ENCODE measurements at regions not wholly inside any gene's neighbourhood (a gene's known extent, or its start where the extent isn't known, plus 50 kb on each side); places are given as distances from the start of the nearest gene placed in this dataset.
A peak's percentile ranks its signal among the peaks of the same experiment; 100 is the strongest.

DNA sequence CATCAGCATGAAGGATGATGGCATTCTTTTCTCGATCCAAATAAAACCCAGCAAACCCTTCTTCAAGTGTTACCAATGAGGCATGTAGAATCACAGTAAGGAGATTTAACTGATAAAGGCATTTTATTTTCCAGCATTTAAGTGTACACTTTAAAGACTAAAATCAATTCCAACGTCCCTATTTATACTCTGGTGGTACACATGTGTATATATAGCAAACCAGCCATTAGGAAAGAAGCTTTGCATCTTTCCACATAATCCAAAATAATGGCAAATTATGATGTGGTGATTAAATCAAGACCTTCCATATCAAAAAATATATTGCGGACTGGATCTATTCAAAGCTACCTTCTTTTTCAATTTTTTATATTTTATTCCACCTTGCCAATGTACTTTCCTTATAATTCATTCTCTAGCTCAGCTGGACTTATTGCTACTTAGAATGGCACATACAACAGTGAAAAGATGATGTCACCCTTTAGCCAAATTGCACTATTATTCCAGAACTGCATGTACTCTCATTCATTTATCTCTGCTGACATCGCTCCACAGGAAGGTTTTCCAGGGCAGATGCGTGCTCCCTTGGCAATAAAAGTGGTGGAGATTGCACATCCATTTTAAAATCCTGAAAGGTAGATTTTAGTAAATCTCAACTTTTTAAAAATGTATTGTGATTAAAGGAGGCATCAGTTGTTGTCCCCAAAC is 63.3 kb upstream of the SLC30A5 start:
- ATAC-seq: no peak
- no peak overlapping the region for H3K27ac ChIP-seq
- no peaks in the 10 kb centered on the region for H3K36me3 ChIP-seq
- H3K9me3 ChIP-seq: no peaks in the 10 kb centered on the region
- no peak for TF ChIP-seq CTCF (IDR thresholded peaks at IDR 0.05)
- H3K4me1 ChIP-seq: no peaks in the 10 kb centered on the region
- no peak overlapping the region for H3K4me3 ChIP-seq
- intact Hi-C loops (cut with DNase I): no loop called here
- no peak for DNase-seq
- H3K27me3 ChIP-seq: no peaks in the 10 kb centered on the region

DNA sequence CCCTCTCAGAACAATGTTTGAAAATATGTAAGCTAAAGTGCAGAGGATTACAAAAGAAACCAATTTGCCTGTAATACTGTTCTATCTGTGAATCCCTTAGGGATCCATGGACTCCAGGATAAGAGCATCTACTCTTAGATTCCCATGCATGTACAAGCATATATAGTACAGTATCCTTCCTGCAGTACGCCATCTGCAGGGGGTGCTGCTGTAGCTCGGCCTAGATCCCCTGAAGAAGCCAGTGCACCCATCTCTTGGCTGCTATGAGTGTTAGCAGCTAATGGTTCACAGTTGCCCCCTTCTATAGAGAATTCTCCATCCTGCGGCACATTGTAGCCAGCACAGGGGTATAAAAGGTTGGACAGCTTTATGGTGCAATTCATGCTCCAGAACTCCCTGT is 61.8 kb upstream of the SLC30A5 start:
- no peak for TF ChIP-seq CTCF (IDR thresholded peaks at IDR 0.05)
- H3K27ac ChIP-seq: no peak overlapping the region
- DNase-seq: no peak
- ATAC-seq: no peak
- no peak overlapping the region for H3K4me3 ChIP-seq
- H3K27me3 ChIP-seq: no peaks in the 10 kb centered on the region
- no peaks in the 10 kb centered on the region for H3K9me3 ChIP-seq
- no peaks in the 10 kb centered on the region for H3K36me3 ChIP-seq
- intact Hi-C loops (cut with DNase I): no loop called here
- H3K4me1 ChIP-seq: no peaks in the 10 kb centered on the region

DNA sequence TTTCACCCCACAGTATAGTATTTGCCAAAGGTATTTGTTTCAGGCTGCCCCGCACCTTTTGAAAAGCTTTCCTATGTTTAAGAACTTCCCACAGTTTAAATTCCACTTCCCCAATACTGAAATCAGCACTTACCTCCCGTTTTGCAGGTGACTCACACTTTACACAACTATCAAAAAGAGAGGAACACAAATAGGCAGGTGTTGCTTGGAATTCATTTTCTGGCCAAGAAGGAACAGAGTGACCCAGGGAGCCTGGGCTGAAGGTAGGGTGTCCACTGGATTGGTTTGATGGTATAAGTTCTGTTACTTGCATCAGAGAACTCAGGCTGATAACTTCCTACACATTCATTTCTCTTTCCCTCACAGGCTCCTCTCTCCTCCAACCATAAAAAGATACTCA is 60.1 kb upstream of the SLC30A5 start:
- Histone ChIP-seq H3K4me3 (no peak overlapping the region), H3K27me3 (no peaks in the 10 kb centered on the region), H3K4me1 (no peaks in the 10 kb centered on the region), H3K9me3 (no peaks in the 10 kb centered on the region), H3K36me3 (no peaks in the 10 kb centered on the region), H3K27ac (no peak overlapping the region)
- ATAC-seq: peak; percentile 96
- TF ChIP-seq CTCF (IDR thresholded peaks at IDR 0.05): no peak
- DNase-seq: no peak
- intact Hi-C loops (cut with DNase I): no loop called here

DNA sequence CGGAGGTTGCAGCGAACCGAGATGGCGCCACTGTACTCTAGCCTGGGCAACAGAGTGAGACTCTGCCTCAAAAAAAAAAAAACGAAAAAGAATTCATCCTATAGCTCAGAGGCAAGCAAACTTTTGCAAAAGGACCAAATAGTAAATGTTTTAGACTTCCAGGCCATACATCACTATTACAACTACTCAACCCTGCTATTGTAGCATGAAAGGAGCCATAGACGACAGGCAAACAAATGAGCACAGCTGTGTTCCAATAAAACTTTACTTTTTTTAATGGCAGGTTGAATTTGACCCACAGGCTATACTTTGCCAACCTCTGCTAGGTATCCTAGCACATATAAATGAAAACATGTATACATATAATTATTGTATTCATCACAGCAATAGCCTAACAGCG is 58.9 kb upstream of the SLC30A5 start:
- Histone ChIP-seq H3K27ac (no peak overlapping the region), H3K36me3 (no peaks in the 10 kb centered on the region), H3K9me3 (no peaks in the 10 kb centered on the region), H3K4me3 (no peak overlapping the region), H3K4me1 (no peaks in the 10 kb centered on the region), H3K27me3 (no peaks in the 10 kb centered on the region)
- no peak for TF ChIP-seq CTCF (IDR thresholded peaks at IDR 0.05)
- no peak for DNase-seq
- no peak for ATAC-seq
- intact Hi-C loops (cut with DNase I): no loop called here

DNA sequence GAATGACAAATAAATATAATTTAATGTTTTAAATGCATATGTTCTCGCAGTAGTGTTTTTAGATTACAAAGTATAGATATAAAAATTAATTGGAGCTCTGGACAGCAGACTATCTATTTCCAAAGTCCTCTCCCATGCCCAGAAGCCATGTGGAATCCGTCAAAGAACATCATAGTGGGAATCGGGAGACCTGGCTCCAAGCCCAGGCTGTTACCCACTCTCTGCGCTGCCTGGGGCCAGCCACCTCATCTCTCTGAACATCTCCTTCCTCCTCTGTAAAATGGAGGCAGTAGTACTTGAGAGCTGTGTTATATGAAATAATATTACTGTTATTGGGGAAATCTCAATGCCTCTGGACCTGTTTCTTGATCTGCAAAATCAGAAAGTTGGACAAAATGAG is 58.1 kb upstream of the SLC30A5 start:
- intact Hi-C loops (cut with DNase I): no loop called here
- ATAC-seq: no peak
- DNase-seq: peak in 1 of 4 donors; percentile 16

More for the DNA sequence above, 58.1 kb upstream of the SLC30A5 start:
- Histone ChIP-seq H3K4me1 (no peaks in the 10 kb centered on the region), H3K4me3 (no peak overlapping the region), H3K27me3 (no peaks in the 10 kb centered on the region), H3K9me3 (no peaks in the 10 kb centered on the region), H3K36me3 (no peaks in the 10 kb centered on the region), H3K27ac (no peak overlapping the region)
- no peak for TF ChIP-seq CTCF (IDR thresholded peaks at IDR 0.05)
